Fibroblast of lung (primary cell): ENCODE measurements at regions not wholly inside any gene's neighbourhood (a gene's known extent, or its start where the extent isn't known, plus 50 kb on each side); places are given as distances from the start of the nearest gene placed in this dataset.

Experiments
- DNase-seq, 2 donors: peaks; one replicate each; pipeline versions ENCODE4 v3.0.0 to v3.0.0-alpha.2; 2010; ENCODE audit warnings: low read depth in 2 of 2
- H2AFZ ChIP-seq: 2 replicates; pipeline ENCODE4 v1.5.1; 2012; ENCODE audit warnings: low read length, control low read depth, inconsistent platforms
- H3K27ac ChIP-seq: 2 replicates; pipeline ENCODE4 v1.5.1; 2011; ENCODE audit warnings: low read length, control low read depth; ENCODE audit not compliant: insufficient read depth
- H3K27me3 ChIP-seq: 2 replicates; pipeline ENCODE4 v1.5.1; 2011; ENCODE audit warnings: mild to moderate bottlenecking, low read length; ENCODE audit not compliant: control insufficient read depth, insufficient read depth
- H3K36me3 ChIP-seq: 2 replicates; pipeline ENCODE4 v1.5.1; 2011; ENCODE audit warnings: low read length; ENCODE audit not compliant: control insufficient read depth, insufficient read depth
- H3K4me1 ChIP-seq: 2 replicates; pipeline ENCODE4 v1.5.1; 2011; ENCODE audit warnings: low read length; ENCODE audit not compliant: control insufficient read depth, insufficient read depth; ENCODE audit errors: extremely low read depth
- H3K4me2 ChIP-seq: 2 replicates; pipeline ENCODE4 v1.5.1; 2011; ENCODE audit warnings: low read length, control low read depth; ENCODE audit not compliant: insufficient read depth; ENCODE audit errors: extremely low read depth
- H3K4me3 ChIP-seq, 4 experiments: fragments of 200-600 bp in 1 of 4; sonication (generic) in 1 of 4; replicated peaks in 1 of 4; 2 replicates each; pipeline ENCODE4 v1.5.1; 2011 to 2016; ENCODE audit warnings: low read length in 4 of 4, low read depth in 3 of 4, mild to moderate bottlenecking in 3 of 4, control low read depth in 2 of 4, inconsistent platforms in 1 of 4, mixed read lengths in 1 of 4; ENCODE audit not compliant: insufficient read depth in 1 of 4; ENCODE audit errors: control extremely low read depth in 1 of 4
- H3K79me2 ChIP-seq: 2 replicates; pipeline ENCODE4 v1.5.1; 2012; ENCODE audit warnings: mild to moderate bottlenecking, low read length, inconsistent platforms; ENCODE audit not compliant: control insufficient read depth, insufficient read depth
- H3K9ac ChIP-seq: 2 replicates; pipeline ENCODE4 v1.5.1; 2011; ENCODE audit warnings: mild to moderate bottlenecking, low read length, control low read depth; ENCODE audit not compliant: insufficient read depth
- H3K9me3 ChIP-seq: 2 replicates; pipeline ENCODE4 v1.5.1; 2012; ENCODE audit warnings: low read depth, low read length; ENCODE audit not compliant: control insufficient read depth, insufficient read depth
- H4K20me1 ChIP-seq: 2 replicates; pipeline ENCODE4 v1.5.1; 2011; ENCODE audit warnings: low read length; ENCODE audit not compliant: control insufficient read depth, insufficient read depth; ENCODE audit errors: extremely low read depth
- CTCF ChIP-seq, 2 donors: IDR thresholded peaks in 1 of 2; conservative IDR thresholded peaks in 1 of 2; 1 replicate in 1 of 2; 2 replicates in 1 of 2; pipeline ENCODE4 v1.5.1; 2011 to 2012; ENCODE audit warnings: low read length in 2 of 2, control low read depth in 1 of 2, inconsistent platforms in 1 of 2, low read depth in 1 of 2, mild to moderate bottlenecking in 1 of 2
- EZH2 ChIP-seq: IDR thresholded peaks from 2 replicates; pipeline ENCODE4 v1.5.1; 2012; ENCODE audit warnings: low read length, control low read depth, mild to moderate bottlenecking; ENCODE audit errors: missing control alignments

- Histone ChIP-seq H3K4me3 (no peak overlapping the region), H3K9ac (no peak overlapping the region), H3K9me3 (no peaks in the 10 kb centered on the region), H3K79me2 (no peaks in the 10 kb centered on the region), H3K4me1 (no peaks in the 10 kb centered on the region), H3K36me3 (no peaks in the 10 kb centered on the region), H3K4me2 (no peak overlapping the region), H3K27me3 (no peaks in the 10 kb centered on the region), H4K20me1 (no peaks in the 10 kb centered on the region), H3K27ac (no peak overlapping the region), H2AFZ (no peak overlapping the region)
- TF ChIP-seq CTCF (conservative IDR thresholded peaks at IDR 0.05 in 1 of 2, IDR thresholded peaks at IDR 0.05 in 1 of 2; ENCODE audit: low read depth in 1 of 2, low read length in 2 of 2): no peak
- TF ChIP-seq EZH2: no peak
- no peak for DNase-seq
Observed at GRCh38 chr1:72649211-72649888, 367.0 kb upstream of the NEGR1 start.

- no peaks in the 10 kb centered on the region for H4K20me1 ChIP-seq
Observed at GRCh38 chr1:72648465-72648864, 366.1 kb upstream of the NEGR1 start.

GRCh38 chr1:72643142-72643541 lies 360.8 kb upstream of the NEGR1 start:
- Histone ChIP-seq H3K79me2 (no peaks in the 10 kb centered on the region), H3K4me2 (no peak overlapping the region), H3K27me3 (no peaks in the 10 kb centered on the region), H3K4me1 (no peaks in the 10 kb centered on the region), H4K20me1 (no peaks in the 10 kb centered on the region), H2AFZ (no peak overlapping the region), H3K36me3 (no peaks in the 10 kb centered on the region), H3K9me3 (no peaks in the 10 kb centered on the region), H3K27ac (no peak overlapping the region), H3K4me3 (no peak overlapping the region), H3K9ac (no peak overlapping the region)
- DNase-seq: no peak
- TF ChIP-seq EZH2 (no peak), CTCF (conservative IDR thresholded peaks at IDR 0.05 in 1 of 2, IDR thresholded peaks at IDR 0.05 in 1 of 2; ENCODE audit: low read depth in 1 of 2, low read length in 2 of 2) (no peak)

More at GRCh38 chr1:72648465-72648864, 366.1 kb upstream of the NEGR1 start:
- Histone ChIP-seq H3K4me3 (no peak overlapping the region), H3K27me3 (no peaks in the 10 kb centered on the region), H3K4me1 (no peaks in the 10 kb centered on the region), H3K79me2 (no peaks in the 10 kb centered on the region), H3K27ac (no peak overlapping the region), H3K4me2 (no peak overlapping the region), H2AFZ (no peak overlapping the region), H3K36me3 (no peaks in the 10 kb centered on the region), H3K9ac (no peak overlapping the region), H3K9me3 (no peaks in the 10 kb centered on the region)
- no peak for TF ChIP-seq EZH2
- no peak for TF ChIP-seq CTCF (conservative IDR thresholded peaks at IDR 0.05 in 1 of 2, IDR thresholded peaks at IDR 0.05 in 1 of 2; ENCODE audit: low read depth in 1 of 2, low read length in 2 of 2)
- no peak for DNase-seq
